Posterior cingulate gyrus (tissue), 11 donors: ENCODE measurements at regions not wholly inside any gene's neighbourhood (a gene's known extent, or its start where the extent isn't known, plus 50 kb on each side); places are given as distances from the start of the nearest gene placed in this dataset.
A peak's percentile ranks its signal among the peaks of the same experiment; 100 is the strongest.
"Not testable (repeated sequence)": the region's sequence is repeated elsewhere in the genome, so short reads cannot be mapped to it uniquely, and the experiment has no call there.

Experiments used
- DNase-seq, 10 donors: peaks; one replicate each; pipeline versions ENCODE4 v3.0.0 to v3.0.0-alpha.2; 2020 to 2021; ENCODE audit warnings: mixed read lengths in 3 of 10
- intact Hi-C: fragments of 100-400 bp; cut with DNase I; formaldehyde crosslinking; loops from one replicate; pipeline ENCODE4 v1.15.1; 2023

DNA sequence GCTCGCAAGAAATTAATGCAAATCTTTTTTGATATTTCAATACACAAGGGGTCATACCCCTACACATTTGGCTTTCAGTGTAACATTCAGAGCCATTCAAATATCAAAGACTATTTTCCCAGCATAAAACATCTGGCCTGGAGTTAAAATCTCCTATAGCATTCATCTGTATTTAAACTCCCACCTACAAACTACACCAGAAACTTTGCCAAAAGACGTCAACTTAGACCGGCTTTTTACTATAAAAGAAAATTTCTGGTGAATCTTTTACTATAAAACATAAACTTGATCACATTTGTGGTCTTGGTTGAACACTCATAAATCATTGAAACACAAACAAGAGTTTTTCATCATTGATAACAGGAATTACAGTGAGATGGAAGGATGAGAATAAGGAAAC lies 473.3 kb upstream of the DCN start:
- no peak for DNase-seq
- intact Hi-C loops: no loop called here

DNA sequence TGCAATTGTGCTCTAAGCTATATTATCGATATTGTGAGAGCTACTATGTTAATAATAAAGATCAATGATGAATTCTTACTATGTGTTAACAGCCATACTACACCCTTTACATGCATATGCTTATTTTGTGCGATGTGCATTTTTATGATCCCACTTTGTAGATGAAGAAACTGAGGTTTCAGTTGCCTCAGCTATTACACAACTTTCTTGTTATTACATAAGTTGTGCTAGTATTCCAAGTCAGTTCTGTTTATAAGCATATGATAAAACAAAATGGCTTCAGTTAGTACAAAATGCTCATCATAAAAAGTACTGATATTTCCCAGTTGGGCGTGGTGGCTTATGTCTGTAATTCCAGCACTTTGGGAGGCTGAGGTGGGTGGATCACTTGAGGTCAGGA lies 471.5 kb upstream of the DCN start:
- intact Hi-C loops: no loop called here
- DNase-seq: no peak

DNA sequence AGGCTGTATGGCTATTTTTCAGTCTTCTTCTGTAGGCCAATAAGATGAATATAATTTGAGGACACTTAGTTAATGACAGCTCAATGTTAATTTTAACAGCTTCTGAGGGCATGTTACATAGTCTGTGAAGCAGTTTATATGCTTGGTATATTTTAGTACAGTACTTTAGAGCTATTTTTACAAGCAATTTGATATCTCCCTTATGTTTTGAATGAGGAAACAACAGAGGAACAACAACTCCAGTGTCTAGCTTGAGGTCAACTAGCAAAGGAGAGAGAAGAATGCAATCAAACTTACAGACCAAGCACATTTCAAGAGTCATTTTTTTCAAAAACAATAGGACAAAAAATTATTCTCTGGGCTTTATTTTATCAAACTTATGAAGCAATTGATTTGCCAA lies 469.1 kb upstream of the DCN start:
- intact Hi-C loops: no loop called here
- no peak for DNase-seq

DNA sequence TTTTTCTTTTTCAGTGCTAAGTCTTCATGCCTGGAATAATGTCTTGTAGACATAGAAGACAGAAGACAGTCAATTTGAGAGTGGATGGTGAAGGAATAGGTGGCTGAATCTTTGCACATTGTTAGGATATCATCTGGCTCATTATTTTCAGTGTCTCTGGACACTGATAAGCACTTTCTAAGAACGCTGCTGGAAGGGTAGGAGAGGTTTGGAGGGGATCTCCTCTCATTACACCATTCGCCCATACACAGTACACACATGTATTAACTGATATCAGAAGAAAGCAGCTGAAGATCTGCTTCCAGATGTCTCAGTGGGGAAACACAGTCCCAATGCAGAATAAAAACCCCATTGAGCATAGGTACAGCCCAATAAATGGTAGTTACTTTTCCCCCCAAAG lies 461.1 kb upstream of the DCN start:
- intact Hi-C loops: no loop called here
- DNase-seq: no peak

DNA sequence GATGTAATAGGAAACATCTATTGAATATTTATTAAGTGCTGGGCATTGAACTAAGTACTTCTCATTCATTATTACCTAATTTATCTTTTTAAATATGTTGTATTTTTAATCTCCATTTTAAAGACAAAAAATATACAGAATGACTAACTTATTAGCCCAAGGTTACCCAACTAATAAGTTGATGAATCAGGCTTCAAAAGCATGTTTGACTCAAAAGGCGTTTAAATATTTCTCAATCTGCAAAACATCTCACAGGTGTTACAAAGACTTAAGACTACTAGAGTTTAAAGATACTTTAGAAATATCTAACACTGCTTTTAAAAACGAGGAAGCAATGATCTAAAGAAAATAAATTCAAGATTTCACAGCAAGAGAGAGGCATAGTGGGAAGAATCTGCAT lies 457.4 kb upstream of the DCN start:
- no peak for DNase-seq
- intact Hi-C loops: no loop called here

DNA sequence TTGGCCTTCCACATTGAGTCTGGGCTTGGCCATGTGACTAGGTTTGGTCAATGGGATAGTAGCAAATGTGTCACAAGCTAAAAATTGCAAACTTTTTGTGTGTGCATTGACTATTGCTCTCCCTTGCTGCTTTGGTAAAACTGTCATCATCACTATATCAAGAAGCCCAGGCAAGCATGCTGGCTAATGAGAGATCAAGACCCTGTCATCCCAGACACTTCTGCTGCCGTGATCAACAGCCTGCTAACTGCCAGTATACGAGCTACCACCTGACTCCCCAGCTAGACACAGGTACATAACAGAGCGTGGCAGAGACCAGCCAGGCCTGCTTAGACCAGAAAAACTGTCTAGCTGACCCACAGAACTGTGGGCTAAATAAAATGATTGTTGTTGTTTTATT lies 456.7 kb upstream of the DCN start:
- no peak for DNase-seq

DNA sequence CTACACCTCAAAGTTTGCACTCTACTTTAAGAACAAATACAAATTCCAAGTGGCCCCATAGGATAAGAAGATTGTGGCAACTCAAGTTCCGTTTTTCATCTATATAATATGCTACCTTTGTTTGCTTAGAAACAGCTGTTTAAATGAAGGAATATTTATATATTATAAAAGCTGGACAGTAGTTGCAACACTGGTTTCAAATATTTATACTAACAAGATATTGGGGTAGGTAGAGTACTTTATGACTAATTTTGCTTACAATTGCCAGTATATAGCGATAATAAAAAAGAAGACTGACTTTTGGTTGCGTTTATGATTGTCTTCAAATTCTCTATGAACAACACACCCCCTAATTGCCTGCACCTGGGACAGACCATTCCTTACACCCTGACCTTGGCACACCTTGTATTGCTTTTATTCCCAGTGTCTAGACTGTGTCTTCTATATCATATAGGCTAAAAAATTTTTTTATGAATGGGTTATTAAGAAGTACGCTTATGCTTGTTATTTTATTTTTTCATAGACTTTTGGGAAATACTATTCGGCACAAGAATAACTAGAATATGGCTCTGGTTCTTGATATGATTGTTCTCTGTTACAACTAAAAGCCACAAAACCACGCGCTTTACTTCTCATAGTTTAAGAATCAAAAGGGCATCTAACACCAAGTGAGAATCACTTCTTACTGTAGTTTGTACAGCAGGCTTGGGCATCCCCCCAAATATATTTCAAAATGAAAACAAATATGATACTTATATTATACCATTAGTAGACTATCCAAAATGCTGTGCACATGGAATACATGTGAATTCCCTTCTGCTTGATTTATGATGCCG lies 455.4 kb upstream of the DCN start:
- DNase-seq: no peak
- intact Hi-C loops: no loop called here

More for the DNA sequence above, 456.7 kb upstream of the DCN start:
- intact Hi-C loops: no loop called here

DNA sequence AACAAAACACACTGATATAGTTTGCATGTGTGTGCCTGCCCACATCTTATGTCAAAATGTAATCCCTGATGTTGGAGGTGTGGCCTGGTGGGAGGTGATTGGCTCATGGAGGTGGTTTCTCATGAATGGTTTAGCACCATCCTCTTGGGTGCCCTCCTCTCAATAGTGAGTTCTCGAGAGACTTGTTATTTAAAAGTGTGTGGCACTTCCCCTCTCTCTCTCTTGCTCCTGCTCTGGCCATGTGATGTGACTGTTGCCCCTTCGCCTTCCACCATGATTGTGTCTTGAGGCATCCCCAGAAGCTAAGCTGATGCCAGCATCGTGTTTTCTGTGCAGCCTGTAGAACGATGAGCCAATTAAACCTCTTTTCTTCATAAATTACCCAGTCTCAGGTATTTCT lies 454.1 kb upstream of the DCN start:
- DNase-seq: no peak
- intact Hi-C loops: no loop called here

DNA sequence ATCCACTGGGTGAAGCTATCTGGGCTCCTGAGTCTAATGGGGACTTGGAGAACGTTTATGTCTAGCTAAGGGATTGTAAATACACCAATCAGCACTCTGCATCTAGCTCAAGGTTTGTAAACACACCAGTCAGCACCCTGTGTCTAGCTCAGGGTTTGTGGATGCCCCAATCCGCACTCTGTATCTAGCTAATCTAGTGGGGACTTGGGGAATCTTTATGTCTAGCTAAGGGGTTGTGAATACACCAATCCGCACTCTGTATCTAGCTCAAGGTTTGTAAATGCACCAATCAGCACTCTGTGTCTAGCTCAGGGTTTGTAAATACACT lies 451.7 kb upstream of the DCN start:
- DNase-seq, intact Hi-C loops: not testable (repeated sequence)

DNA sequence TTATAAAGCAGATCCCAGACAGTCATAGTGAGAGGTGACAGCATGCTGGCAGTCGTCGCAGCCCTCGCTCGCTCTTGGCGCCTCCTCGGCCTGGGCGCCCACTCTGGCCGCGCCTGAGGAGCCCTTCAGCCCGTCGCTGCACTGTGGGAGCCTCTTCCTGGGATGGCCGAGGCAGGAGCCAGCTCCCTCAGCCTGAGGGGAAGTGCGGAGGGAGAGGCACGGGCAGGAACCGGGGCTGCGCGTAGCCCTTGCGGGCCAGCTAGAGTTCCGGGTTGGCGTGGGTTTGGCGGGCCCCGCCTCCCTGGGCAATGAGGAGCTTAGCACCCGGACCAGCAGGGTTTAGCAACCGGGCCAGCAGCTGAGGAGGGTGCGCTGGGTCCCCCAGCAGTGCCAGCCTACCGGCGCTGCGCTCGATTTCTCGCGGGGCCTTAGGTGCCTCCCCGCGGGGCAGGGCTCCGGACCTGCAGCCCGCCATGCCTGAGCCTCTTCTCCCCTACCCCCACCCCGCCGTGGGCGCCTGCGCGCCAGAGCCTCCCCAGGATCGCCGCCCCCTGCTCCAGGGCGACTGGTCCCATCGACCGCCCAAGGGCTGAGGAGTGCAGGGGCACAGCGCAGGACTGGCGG lies 451.2 kb upstream of the DCN start:
- intact Hi-C loops: no loop called here
- peak in 3 of 10 donors; percentile 43 to 82 (median 61) for DNase-seq

DNA sequence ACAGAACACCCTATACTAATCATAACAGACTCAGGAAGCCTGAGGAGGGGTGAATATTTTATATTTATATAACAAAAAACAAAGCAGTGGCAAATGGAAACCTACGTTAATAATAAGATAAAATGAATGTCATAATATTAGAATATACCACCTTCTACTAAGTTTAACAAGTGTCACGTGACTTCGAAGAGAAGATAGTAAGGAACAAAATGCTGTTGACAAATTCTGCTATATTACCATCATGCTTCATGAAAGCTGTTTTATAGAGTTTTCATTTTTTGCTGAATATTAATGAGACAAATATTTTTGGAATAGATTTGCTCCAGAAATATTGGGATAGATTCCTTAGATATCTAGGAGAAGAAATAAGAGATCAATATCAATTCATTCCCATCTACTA lies 450.6 kb upstream of the DCN start:
- intact Hi-C loops: no loop called here
- no peak for DNase-seq

DNA sequence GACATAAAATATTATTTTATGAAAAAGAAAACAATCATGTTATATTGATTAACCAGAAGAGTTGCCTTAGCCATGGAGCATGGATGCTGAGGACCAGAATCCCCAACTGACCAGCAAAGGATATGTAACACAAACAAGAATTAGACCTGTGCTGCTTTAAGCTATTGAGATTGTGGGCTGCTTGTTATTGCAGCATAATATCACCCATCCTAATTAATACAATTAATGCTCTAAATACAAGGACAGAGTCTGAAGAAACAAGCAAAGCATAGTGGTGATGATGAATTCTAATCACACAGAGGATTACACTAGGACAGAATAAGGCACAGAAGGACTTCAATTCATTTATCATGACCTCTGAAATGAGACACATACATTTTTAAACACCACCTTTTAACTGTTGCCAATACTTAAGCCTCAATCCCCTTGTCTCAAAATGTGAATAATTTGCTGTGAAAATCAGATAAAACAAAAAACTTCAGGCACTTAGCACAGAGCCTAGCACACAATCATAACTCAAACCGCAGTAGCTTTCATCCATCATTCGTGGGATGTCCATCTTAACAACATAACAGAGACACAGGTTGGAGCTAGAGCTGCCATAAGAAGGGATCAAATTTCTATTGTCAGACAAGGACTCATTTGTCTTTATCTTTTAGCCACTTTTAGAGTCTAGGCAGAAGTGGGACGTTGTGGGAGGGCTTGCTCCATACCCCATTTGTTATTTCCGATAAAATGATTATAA lies 449.6 kb upstream of the DCN start:
- intact Hi-C loops: no loop called here
- no peak for DNase-seq

DNA sequence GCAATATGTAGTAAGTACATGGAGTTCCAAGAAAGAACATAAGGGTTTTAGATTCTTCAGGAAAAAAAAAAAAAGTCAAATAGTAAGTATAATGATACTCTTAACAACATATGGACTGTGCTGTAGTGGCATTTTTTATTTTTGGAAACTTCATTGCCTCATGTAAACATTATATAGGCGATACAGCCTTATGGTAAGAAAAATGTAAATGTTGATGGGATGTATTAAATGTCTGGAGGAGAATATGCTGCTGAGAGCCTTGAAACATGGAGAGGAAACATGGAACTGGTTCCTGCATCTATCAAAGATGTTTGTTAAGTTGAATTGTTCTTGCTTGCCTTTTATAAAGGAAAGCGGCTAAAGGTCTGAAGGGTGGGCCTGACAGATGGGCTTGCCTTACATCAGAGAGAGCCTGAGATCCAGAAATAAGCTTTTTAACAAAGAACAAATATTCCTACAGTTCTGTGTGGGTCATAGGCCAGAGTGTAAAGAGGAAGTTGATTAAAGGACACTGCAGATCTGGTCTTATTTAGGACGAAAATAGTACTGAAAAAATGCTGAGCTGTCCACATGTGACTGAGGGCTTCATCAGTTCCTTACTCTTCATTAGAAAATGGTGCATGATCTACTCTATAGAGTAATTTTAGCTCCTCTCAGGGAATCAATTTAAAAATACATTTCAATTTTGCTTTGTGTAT lies 448.1 kb upstream of the DCN start:
- no peak for DNase-seq
- intact Hi-C loops: no loop called here

DNA sequence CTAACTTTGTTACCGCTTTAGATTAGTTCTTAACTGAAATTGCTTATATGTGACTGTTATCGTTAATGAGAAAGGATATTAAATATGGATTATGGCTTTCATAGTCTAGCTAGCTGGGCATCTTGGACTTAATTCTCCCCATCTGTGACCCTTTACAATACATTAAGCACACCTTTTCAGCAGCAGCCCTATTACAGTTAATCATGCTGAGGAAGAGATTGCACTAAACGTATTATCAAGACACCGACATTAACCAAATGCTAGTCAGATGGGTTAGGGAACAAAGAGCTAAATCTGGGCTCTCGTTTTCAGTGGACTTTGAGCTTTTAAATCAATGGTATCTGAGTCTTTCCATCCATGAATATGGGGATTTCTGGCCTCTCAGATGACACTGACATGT lies 447.5 kb upstream of the DCN start:
- intact Hi-C loops: no loop called here
- no peak for DNase-seq

DNA sequence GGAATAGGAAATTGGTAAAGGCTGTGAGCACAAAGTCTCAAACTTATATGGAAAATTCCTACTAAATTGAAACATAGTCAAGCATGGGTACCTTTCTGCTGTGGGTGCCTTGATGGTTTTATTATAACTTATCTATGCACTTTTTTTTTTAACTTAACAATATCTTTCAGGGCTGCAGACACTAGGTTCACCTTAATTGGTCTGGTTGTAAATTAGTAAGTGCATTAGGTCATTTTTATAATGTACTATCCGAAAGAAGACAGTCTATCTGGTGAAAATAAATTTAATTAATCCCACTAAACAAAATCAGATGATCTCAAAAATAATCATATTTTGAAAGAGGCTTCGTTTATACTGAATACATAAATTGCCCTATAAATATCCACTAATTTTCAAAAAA lies 446.8 kb upstream of the DCN start:
- intact Hi-C loops: no loop called here
- DNase-seq: no peak

DNA sequence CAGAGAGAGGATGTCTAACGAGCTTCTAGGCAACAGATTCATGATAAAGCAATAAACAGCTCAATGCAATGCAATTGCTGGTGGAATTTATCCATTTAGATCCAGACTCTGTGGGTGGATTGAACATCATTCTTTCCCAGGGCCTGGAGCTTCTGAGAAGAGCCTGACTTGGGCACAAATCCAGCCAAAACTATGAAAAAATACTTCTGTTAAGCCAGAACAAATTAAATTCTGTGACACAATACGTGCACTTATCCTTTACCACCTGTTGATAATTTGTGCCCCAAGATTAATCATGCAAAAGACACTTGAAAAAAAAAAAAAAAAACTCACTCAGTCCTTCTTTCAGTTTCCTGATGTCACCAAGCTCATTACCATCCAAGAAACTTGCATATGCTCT lies 446.0 kb upstream of the DCN start:
- no peak for DNase-seq
- intact Hi-C loops: no loop called here

DNA sequence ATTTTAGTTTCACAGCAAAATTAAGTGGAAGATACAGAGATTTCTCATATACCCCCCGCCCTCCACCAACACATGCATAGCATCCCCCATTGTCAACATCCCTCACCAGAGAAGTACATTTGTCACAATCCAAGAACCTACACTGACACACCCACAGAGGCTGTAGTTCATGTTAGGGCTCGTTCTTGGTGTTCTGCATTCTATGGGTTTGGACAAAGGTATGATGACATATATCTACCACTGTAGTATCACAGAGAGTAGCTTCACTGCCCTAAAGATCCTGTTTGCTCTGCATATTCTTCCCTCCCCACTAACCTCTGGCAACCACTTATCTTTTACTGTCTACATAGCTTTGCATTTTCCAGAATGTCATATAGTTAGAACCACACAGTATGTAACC lies 444.6 kb upstream of the DCN start:
- intact Hi-C loops: no loop called here
- DNase-seq: no peak

DNA sequence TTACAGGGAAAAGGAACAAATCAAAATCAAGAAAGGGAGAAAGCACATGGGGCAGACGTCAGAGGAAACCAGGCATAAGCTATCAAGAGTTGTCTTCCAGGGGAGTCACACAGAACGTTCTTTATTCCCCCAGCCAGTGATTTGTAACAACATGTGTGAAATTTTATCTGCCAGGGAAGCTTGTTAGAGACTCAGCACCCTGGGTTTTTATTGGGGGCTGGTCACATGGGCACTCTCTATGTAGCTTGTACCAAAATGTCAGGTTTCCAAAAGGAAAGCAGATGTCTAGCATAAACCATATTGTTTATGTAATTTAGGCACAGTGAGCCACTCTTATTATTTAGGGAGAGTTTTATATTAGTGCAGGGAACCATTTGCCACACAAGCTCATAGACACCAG lies 440.4 kb upstream of the DCN start:
- intact Hi-C loops: no loop called here
- no peak for DNase-seq

DNA sequence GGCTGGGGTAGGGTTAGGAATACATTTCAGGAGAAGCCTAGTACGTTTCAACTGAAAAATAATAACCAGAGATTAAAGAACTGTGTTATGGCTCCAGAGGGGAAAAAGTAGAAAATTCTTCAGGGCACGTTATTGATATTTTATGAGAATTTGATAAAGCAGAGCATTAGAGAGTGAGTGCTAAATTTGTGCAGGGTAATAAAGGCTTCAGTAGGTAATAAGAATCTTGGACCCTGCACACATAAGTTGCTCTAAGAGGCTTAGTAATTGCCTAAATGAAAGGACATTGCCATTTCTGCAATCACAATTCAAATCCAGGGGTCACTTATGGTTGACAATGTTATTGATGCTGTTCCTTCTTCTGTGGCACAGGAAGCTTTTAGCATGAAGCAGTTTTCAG lies 439.4 kb upstream of the DCN start:
- intact Hi-C loops: no loop called here
- DNase-seq: no peak

DNA sequence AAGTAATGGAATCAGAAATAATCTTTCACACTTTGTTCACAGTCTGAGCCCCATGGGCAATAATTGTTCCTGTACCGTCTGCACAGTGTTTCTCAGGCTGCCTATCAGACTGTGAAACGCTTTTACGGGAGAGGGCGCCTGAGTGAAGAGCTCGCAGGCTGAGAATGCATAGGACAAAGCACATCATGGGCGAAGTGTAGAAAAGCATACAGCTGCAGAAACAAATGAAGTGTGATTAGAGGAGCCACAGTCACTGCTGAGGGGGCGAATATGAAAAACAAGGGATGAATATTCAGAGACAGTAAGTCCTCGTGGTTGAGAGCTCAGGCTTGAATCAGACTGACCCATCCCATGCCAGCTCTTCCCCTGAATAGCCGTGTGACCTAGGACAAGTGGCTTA lies 438.4 kb upstream of the DCN start:
- intact Hi-C loops: no loop called here
- DNase-seq: peak in 9 of 10 donors; percentile 24 to 91 (median 41)

DNA sequence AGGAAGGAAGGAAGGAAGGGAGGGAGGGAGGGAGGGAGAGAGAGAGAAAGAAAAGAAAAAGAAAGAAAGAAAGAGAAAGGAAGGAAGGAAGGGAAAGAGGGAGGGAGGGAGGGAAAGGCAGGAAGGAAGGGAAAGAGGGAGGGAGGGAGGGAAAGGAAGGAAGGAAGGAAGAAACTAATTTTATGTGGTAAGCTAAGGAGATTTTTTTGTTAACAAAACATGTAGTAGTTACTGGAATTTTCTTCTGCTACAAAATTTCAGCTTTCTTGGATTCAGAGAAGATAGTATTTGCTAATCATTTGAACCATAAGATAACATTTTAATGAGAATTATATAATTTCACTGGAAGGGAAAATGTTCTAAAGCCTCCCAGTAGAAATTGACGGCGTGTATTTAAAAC lies 437.8 kb upstream of the DCN start:
- no peak for DNase-seq
- intact Hi-C loops: no loop called here
